Dedifferentiated amniotic fluid mesenchymal stem cell (primary cell): ENCODE measurements at regions not wholly inside any gene's neighbourhood (a gene's known extent, or its start where the extent isn't known, plus 50 kb on each side); places are given as distances from the start of the nearest gene placed in this dataset.
"Not testable (repeated sequence)": the region's sequence is repeated elsewhere in the genome, so short reads cannot be mapped to it uniquely, and the experiment has no call there.

Source experiments
- DNase-seq: peaks from one replicate; pipeline ENCODE4 v3.0.0-alpha.2; 2016; ENCODE audit errors: extremely low spot score

DNA sequence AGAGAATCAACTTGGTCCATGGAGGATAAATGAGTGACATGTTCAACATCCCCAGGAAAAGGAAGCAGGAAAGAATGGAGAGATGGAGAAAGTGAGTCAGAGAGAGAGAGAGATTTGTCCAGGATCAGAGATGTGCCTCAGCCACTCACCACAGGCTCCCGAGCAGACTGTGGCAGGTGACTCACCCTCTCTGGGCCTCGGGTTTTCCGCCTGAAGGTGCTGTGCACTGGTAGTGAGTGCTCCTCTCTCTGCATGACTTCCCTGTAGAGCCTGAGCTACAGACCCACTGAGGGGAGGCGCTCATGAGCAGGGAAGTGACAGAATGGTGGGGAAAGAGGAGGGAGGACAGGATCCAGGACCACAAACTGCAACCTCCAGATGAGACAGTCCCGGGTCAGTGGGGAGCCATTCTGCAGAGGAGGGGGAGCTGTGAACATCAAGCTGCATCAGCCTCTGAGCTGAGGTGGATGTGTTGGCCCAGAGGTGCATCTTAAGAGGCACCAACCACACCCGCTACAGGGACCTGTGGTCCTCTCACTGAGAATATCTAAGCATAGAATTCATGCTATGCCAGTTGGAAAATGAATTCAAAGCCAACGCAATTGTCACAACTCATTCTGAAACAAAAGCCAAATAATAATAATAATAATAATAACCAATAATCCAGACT, 433.4 kb downstream of the BRD1 start:
- no peak for DNase-seq

DNA sequence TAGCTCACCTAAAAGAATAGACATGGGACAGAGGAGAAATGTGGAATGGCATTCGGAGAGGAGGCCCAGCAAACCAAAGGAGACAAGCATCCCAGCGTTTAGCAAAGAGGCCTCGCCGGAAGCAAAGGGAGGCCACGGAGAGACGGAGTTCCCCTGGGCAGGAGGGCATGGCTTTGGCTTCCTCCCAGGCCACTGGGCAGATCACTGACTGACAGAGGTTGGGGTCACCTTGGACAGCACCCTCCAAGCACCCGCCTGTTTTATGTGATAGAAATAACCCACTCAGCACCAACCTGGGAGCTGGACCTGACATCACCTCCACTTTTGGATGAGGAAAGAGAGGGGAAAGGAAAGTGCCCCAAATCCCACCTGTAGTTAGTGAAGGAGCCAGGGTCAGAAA, 434.1 kb downstream of the BRD1 start:
- DNase-seq = no peak

DNA sequence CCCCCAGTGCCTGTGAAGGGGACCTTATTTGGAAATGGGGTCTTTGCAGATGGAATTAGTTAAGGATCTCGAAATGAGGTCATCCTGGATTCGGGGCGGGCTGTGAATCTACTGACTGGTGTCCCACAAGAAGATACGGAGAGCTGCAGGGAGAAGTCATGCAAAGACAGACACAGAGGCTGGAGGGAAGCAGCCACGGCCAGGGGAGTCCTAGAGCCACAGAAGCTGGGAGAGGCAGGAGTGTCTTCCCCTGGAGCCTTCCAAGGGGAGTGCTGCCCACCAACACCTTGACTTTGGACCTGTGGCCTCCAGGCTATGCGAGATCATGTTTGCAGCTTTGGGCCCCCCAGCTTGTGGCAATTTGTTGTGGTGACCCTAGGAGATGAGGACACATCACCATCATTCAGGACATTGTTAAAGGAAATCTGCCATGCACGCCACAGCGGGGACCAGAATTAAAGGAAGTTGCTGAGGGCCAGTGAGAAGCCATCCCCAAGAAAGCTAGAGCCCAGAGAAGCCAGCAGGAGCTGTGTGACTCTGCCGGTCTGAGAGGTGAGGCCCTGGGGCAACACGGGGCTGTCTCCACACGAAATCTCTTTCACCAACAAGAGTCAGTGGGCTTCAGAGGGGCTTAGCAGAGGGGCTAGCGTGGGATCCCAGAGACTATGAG, 434.7 kb downstream of the BRD1 start:
- no peak for DNase-seq

DNA sequence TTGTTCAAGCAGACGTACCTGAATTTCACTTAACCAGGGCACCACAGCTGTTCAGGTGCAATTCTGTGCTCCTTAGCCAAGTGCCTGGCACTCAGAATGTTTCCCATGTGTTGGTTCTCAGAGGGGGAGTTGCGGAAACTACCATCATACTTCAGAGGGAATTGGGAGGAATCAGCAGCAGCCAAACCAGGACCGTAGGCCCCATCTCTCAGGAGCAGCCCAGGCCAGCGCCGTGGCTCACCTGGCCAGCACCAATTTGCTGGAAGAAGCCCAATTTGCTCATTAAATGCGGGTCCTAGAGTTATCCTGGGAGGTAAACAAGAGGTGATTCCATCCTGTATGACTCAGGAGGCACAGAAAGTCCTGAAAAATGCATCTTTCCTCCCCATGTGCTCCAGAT, 435.4 kb downstream of the BRD1 start:
- no peak for DNase-seq

DNA sequence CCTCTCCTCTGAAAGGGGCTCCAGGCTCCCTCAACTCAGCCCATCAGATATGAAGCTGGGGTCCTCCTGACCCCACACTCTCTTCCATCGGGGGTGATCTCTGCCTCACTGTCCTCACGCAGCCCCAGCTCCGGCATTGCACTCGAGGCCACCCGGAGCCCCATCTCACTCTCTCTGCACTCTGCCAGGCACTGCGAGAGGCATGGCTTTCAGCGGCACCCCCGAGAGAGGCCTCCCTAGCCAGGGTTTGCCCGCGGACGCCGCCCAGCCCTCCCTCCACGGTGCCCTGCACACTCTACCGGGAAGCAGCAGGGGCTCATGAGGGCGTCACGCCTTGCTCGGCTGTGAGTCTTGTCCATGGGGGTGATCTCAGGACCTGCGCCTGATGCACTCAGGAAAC, 436.2 kb downstream of the BRD1 start:
- no peak for DNase-seq

DNA sequence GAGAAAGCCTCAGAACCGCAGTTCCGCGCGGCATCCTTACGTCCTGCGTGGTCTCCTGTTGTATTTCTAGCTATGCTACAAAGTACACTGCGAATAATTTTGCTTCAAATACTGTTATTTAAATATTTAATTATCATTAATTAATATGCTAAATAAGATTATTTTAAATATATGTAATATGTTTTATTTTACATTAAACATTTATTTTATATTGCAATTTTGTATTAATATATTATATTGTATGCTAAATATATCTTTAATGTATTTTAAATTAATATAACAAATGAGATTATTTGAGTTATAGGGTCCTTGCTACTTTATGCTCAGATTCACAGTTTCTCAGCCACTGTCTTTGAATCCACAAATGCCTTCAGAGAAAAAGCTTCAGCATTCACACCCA, 436.7 kb downstream of the BRD1 start:
- no peak for DNase-seq

DNA sequence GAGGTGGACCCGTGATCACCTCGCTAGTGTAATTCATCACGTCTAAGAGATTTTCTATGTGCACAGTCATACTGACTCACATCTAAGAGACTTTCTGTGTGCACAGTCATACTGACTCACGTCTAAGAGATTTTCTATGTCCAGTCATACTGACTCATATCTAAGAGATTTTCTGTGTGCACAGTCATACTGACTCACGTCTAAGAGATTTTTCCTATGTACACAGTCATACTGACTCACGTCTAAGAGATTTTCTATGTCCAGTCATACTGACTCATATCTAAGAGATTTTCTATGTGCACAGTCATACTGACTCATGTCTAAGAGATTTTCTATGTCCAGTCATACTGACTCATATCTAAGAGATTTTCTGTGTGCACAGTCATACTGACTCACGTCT, 443.8 kb downstream of the BRD1 start:
- not testable (repeated sequence) for DNase-seq

DNA sequence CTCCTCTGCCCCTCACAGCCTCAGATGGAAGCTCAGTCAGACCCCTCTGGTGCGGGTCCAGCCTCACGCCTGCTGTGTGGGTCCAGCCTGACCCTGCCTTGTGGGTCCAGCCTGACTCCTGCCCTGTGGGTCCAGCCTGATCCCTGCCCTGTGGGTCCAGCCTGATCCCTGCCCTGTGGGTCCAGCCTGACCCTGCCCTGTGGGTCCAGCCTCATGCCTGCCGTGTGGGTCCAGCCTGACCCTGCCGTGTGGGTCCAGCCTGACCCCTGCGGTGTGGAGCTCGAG, 445.3 kb downstream of the BRD1 start:
- no peak for DNase-seq

DNA sequence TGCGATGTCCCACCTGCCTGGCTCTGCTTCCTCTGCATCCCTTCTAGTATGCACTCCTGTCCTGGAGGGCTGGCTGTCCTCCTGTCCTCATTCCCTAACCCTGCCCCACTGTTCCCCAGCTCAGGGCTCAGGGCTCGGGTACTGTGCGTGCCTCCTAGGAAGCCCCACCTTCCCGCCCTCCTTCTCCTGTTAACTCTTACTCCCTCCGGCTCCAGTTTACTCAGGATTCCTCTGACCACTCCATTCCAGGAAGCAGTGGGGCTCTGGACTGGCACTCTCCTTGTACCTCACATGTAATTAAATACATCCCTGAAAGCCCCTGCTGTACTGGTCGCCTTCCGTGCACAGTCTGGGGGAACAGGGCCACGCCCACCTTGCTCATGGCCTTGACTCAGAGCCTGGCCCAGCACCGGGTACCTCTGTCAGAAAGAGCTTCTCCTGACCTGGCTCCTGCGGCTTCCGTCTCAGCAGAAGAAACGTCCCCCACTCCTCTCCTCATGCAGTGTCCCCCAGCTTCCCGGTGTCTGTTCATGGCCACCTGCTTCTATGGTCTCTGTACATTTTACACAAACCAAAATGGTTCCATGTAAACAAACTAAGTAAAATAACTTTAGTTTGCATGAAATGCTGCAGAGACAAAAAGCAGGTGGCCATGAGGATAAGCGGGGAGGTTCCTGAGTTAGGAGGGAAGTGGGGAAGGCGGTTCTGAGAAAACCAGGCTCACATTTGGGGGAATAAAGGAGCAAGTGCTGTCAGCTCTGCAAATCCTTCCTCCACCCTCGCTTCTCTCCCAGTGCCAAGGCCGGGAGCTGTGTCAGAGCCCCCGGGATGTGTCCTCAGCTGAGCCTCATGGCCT, 445.9 kb downstream of the BRD1 start:
- no peak for DNase-seq

DNA sequence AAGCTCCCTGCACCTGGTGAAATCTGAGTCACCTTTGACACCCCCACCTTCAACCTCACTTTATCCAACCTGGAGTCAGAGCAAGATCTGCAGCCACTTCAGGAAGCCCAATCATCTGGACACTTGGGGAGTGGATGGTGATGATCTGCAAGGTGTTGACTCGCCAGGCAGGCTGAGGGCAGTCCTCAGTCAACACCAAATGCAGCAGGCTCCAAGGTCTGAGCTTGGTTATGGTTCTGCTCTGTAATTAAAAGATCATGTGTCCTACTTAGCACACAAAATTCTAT, 446.9 kb downstream of the BRD1 start:
- no peak for DNase-seq

DNA sequence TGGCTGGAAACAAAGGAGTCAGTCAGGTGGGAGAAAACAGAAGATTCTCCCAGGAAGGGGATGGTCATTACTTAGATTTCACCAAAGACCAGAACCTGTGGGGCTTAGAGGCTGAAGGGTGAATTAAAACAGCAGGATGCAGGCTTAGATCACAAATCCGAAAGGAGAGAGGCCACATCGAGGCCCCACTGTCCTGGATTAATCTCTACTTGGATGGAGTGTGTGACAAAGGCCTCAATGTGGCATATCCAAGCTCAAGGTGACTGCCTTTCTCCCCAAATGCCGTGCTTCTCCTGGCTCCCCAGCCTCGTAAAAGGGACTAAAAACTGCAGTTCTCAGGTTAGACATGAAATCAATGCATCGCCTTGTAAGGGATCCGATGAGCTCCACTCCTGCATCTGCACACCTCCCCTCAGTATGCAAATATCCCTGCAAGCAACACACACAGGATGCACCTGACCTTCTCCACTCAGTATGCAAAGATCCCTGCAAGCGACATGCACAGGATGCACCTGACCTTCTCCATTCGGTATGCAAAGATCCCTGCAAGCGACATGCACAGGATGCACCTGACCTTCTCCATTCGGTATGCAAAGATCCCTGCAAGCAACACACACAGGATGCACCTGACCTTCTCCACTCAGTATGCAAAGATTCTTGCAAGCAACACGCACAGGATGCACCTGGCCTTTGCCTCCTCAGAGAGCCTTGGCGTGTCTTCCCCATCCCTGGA, 447.4 kb downstream of the BRD1 start:
- no peak for DNase-seq

DNA sequence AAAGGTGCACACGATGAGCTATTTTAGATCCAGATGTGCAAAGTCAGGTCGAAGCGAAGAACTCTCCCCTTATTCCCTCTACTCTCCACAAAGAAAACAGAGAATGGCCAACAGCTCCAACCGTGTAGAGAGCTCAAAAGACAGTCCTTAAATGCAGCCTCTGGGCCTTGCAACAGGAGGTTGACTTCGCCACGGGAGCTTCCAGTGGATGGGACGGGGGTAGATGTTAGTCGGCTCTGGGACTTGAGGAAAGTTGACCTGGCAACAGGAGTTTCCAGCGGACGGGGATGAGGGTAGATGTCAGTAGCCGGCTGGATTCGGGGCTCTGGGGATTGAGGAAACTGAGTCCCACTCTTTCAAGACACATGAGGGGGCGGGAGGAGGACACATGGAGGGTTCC, 450.4 kb downstream of the BRD1 start:
- no peak for DNase-seq

DNA sequence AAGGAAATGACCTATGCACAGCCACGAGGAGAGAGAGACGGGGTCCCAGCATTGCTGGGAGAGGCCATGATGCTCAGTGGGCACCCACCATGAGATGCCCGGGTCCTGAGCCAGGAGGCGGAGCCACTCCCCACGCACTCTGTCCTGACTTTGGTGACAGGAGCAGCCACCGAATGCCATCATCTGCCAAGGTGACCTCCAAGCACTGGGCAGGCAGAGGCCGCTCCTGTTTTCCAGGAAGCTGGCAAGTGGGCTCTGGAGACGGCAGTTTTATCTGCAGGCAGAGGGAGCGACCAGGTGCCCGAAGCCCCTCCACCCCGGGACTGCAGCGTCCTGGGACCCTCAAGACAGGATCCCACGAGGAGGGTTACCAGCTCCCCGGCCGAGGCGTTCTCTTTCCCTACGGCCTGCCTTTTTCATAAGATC, 453.9 kb downstream of the BRD1 start:
- DNase-seq = no peak

DNA sequence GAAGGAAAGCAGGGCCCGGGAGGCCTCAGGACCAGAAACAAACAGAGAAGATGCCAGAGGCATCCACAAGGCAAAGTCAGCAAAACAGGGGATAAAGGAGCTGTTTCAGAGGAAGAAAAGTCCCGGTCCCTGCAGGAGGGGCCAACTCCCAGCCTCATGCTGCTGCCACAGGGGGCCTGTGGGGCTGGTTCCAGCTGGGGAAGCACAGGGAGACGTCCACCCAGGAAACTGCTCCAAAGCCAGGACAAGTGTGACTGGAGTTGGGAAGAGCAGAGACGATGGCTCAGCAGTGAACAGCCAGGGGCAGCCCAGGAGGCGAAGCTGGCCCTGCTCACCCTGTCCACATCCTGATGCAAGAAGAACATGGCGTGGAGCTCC, 454.4 kb downstream of the BRD1 start:
- DNase-seq = no peak

DNA sequence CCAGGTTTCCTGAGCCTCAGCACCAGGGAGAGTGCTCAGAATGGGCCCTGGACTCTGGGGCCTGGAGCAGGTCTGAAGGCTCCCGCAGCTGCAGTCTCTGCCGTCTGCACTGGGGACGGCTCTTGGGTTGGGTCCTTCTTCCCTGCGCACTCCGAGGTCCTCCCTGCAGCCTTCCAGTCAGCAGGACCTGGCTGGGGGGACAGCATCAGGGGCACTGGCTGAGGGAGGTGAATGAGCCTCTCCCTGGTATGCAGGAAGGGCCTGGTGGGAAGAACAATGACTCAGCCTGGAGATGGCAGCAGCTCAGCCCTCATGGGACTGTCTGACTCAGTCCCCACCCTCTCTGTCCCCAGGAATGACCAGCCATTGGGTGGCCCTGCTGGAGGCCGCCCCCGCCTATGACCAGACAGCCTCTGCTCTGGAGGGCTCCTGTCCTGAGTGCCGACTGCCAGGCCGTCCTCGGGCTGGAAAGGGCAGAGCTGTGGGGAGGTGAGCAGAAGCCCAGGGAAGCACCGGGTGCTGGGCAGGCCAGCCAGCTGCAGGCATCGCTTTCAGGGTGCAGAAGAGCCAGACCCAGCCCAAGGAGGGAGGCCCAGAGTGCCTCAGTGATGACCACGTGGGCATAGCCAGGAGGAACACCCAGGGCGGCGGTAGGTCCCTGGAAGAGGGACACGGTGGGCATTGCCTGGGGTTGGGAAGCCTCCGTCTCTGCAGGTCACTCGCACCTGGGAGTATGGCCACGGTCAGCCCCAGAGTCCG, 455.0 kb downstream of the BRD1 start:
- no peak for DNase-seq

DNA sequence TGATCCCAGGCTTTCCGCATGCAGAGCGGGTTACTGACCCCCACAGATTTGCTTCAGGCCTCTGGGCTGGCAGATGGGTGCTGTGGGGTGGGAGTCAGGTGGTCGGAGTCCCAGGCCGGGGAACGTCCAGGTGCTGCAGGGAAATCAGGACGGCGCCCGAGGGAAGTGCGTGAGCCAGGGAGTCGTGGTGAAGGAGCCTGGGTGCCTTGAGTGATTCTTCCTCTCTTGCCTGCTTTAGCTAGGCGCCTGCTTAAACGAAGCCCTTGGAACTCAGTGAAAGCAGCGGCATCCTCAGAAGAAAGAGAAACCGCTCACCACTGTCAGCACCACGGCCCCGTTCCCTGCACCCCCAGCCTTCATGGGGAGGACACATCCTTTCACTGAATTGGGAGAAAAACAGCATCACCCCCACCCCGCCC, 455.6 kb downstream of the BRD1 start:
- no peak for DNase-seq

DNA sequence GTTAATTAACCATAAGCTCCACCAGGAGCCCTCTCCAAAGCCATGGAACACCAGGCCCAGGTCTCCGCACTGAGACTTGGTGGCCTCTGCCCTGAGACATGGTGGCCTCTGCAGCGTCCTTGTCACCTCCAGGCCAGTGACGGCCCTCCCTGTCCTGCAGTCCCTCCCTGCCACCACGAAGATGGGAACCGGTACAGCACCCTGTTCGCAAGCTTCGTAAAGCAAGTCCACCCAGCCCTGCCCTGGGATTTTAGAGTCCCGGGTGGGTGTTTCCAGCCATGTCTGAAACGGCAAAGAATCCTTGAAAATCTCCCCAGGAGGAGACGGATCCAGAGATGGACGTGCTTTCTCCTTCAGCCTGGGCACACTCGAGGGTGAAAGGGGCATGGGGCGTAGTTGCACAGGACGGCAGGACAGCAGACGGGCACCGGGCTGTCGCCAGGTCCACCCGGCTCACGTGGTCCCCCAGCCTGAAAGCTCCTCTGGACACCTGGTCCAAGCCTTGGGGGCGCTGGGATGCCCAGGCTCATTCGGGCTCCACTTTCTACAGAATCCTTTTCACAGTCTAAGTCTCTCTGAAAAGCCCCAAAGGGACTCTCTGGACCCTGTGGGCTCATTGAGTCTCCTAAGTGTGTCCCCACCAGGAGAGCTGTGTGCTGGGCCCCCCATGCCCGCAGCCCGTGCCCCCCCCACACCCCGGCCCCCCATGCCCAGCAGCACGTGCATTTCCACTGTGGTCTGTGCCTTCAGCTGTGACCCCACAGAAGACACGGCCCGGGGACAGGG, 456.2 kb downstream of the BRD1 start:
- no peak for DNase-seq

DNA sequence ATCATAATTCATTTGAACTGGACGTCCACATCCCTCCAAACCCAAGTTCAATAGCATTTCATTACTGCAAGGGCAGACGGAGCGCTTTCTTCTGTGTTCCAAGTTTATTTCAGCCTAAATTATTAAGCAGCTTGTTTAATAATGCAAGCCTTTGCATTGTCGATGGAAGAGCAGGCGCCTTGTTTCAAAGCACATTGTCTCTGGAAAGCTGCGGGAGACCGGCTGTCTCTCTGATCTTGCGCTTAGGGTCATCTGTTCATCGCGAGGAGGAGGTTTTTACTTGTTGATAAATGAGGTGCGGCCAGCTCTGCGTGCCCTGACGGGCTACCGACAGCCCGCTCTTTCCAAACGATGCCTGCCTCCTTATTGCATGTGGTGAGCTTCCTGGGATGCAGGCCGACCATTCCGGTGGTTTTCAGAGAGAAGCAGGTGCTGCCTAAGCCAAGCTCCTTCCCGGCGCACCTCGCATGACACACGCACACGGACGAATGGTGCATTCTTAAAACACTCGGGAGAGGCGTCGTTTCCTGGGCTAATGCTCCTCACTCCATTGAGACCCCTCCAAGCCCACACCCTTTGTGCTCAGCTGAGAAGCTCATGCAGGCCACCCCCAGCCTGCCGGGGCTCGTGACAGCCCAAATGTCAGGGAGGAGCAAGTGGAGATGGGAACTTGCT, 456.9 kb downstream of the BRD1 start:
- DNase-seq = no peak

DNA sequence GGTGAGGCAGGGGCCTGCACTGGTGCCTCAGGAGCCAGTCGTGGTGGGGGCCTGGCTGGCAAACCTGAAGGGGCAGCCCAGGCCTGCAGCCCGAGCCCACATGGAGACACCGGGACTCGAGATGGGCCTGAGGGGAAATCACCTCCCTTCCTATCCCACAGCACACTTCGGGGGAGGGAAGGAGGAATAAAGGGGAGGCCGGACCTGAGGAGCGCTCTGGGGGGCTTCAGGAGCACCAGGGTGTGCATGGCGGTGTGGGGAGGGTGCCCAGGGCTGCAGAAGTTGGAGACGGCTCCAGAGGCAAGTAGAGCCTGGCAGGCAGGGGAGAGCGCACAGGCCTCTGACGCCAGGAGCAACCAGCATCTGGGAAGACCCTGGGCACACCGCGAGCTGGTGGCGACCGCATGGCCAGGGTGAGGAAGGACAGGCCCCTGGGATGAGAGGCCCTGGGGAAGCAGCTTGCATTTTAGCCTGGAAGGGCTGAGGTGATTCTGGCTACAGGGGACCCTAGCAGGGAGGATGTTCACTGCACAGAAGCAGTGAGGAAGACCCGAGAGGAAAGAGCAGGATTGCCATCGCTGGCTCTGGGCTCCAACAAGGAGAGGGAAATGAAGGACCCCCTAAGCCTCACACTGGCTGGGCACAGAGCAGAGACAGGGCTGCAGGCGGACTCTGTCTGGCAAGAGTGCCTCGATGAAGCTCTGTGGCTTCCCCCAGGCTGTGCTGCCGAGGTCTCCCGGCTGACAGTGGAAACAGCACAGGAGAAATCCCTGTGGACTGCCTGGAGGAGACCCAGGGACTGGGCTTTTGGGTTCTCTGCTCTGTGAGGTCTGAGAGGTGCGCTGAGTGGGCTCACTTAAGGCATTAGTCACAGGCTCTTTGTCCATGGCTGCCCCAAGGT, 457.7 kb downstream of the BRD1 start:
- no peak for DNase-seq
